ENCODE measurements at regions not wholly inside any gene's neighbourhood (a gene's known extent, or its start where the extent isn't known, plus 50 kb on each side); places are given as distances from the start of the nearest gene placed in this dataset.

- no peak overlapping the region for H3K27ac ChIP-seq
- no peaks in the 10 kb centered on the region for H3K27me3 ChIP-seq
- TF ChIP-seq POLR2A (IDR thresholded peaks at IDR 0.05), result no peak
- TF ChIP-seq, protein P1, sequence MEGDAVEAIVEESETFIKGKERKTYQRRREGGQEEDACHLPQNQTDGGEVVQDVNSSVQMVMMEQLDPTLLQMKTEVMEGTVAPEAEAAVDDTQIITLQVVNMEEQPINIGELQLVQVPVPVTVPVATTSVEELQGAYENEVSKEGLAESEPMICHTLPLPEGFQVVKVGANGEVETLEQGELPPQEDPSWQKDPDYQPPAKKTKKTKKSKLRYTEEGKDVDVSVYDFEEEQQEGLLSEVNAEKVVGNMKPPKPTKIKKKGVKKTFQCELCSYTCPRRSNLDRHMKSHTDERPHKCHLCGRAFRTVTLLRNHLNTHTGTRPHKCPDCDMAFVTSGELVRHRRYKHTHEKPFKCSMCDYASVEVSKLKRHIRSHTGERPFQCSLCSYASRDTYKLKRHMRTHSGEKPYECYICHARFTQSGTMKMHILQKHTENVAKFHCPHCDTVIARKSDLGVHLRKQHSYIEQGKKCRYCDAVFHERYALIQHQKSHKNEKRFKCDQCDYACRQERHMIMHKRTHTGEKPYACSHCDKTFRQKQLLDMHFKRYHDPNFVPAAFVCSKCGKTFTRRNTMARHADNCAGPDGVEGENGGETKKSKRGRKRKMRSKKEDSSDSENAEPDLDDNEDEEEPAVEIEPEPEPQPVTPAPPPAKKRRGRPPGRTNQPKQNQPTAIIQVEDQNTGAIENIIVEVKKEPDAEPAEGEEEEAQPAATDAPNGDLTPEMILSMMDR (IDR thresholded peaks at IDR 0.05), result no peak
- intact Hi-C loops (cut with DNase I), result no loop called here
- peaks cover 0 to 5% of the 10 kb centered on the region in 2 donors for H3K4me1 ChIP-seq
- H3K9me3 ChIP-seq, result no peaks in the 10 kb centered on the region
- H3K4me3 ChIP-seq (replicated peaks in 1 of 3), result no peak overlapping the region
- DNase-seq, result no peak
- 50 to 66% methylated on average over 3 of the region's 3 CpGs for WGBS, 2 donors
- H3K36me3 ChIP-seq, result no peaks in the 10 kb centered on the region
Observed at GRCh38 chr3:6216135-6217026, 644.5 kb upstream of the GRM7 start.

DNA sequence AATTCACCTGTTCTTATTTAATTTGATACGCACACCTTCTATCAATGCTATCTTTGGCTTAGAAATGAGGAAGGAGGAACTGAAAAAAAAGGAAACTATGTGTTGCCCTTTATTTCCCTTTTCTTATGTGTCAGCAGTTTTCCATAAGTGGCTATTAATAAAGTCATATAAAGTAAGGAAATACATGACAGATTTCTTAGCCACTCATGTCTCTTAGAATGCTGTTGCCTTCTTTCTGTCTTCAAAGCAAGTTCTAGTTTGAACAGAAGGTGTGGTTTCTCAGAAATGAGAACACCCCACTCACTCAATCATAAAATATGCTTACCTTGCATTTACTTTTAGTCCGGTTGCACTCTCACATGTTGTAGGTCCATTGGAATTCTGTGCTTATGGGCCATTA is 640.5 kb upstream of the GRM7 start:
- intact Hi-C loops (cut with DNase I), result no loop called here
- no peak overlapping the region for H3K4me3 ChIP-seq (replicated peaks in 1 of 3)
- H3K27ac ChIP-seq, result no peak overlapping the region
- peaks cover 0 to 5% of the 10 kb centered on the region in 2 donors for H3K4me1 ChIP-seq
- no peaks in the 10 kb centered on the region for H3K9me3 ChIP-seq
- no peaks in the 10 kb centered on the region for H3K27me3 ChIP-seq
- DNase-seq, result no peak
- TF ChIP-seq POLR2A (IDR thresholded peaks at IDR 0.05), result no peak
- TF ChIP-seq, protein P1 (IDR thresholded peaks at IDR 0.05), result no peak
- WGBS, 2 donors, result 41 to 79% methylated on average over 2 of the region's 2 CpGs
- H3K36me3 ChIP-seq, result no peaks in the 10 kb centered on the region

GRCh38 chr3:6222069-6222468 is 638.8 kb upstream of the GRM7 start:
- Histone ChIP-seq H3K9me3 (no peaks in the 10 kb centered on the region), H3K4me3 (replicated peaks in 1 of 3) (no peak overlapping the region), H3K36me3 (no peaks in the 10 kb centered on the region), H3K4me1 (no peaks in the 10 kb centered on the region), H3K27ac (no peak overlapping the region), H3K27me3 (no peaks in the 10 kb centered on the region)
- intact Hi-C loops (cut with DNase I), result no loop called here
- TF ChIP-seq POLR2A (IDR thresholded peaks at IDR 0.05), result no peak
- TF ChIP-seq, protein P1 (IDR thresholded peaks at IDR 0.05), result no peak
- 90 to 95% methylated on average over 1 of the region's 1 CpG for WGBS, 2 donors
- no peak for DNase-seq

- Histone ChIP-seq H3K4me3 (replicated peaks in 1 of 3) (no peak overlapping the region), H3K36me3 (no peaks in the 10 kb centered on the region), H3K27me3 (no peaks in the 10 kb centered on the region), H3K27ac (no peak overlapping the region), H3K4me1 (no peaks in the 10 kb centered on the region), H3K9me3 (no peaks in the 10 kb centered on the region)
- intact Hi-C loops (cut with DNase I), result no loop called here
- WGBS, 2 donors, result 91 to 92% methylated on average over 3 of the region's 3 CpGs
- no peak for DNase-seq
- TF ChIP-seq, protein P1 (IDR thresholded peaks at IDR 0.05), result no peak
- no peak for TF ChIP-seq POLR2A (IDR thresholded peaks at IDR 0.05)
Observed at GRCh38 chr3:6223572-6223971, 637.3 kb upstream of the GRM7 start.

DNA sequence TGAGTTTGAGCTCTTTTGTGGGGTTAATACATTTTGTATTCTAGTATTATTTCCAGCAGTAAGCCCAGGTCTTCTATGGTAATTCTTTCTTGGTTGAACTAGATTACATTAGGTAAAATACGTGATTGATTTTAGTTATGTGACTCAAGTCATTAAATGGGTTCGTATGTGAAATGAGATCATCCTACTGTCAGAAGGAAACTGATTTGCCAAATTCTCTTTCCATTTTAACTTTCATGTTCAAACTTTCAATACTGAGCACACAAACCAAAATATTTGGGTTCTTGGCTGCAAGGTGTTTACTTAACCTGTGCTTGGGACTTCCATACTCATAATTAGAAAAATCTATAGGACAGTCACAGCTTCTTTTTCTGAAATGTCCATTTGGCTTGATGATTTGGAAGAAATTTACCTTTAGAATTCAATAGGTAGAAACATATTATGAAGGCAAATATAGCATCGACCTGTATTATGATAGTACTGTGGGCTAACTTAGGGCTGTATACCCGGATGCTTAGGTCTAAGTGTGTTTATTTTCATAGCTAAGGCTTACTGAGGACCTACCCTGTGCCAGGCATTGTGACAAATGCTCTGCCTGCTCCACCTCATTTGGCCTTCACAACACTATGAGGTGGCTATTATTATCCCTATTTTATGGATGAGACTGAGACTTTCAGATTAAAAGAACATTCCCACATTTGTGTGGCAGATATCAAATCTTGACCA is 631.8 kb upstream of the GRM7 start:
- TF ChIP-seq, protein P1 (IDR thresholded peaks at IDR 0.05), result no peak
- TF ChIP-seq POLR2A (IDR thresholded peaks at IDR 0.05), result no peak
- intact Hi-C loops (cut with DNase I), result no loop called here
- Histone ChIP-seq H3K9me3 (no peaks in the 10 kb centered on the region), H3K36me3 (no peaks in the 10 kb centered on the region), H3K27me3 (no peaks in the 10 kb centered on the region), H3K4me1 (no peaks in the 10 kb centered on the region), H3K27ac (no peak overlapping the region), H3K4me3 (replicated peaks in 1 of 3) (no peak overlapping the region)
- 87 to 92% methylated on average over 4 of the region's 4 CpGs for WGBS, 2 donors
- no peak for DNase-seq
